ENCODE measurements at regions not wholly inside any gene's neighbourhood (a gene's known extent, or its start where the extent isn't known, plus 50 kb on each side); places are given as distances from the start of the nearest gene placed in this dataset.

GRCh38 chr6:165206798-165207197 is 102.6 kb downstream of the C6orf118 start:
- Mint-ChIP-seq H3K27ac (ENCODE audit: unreplicated experiment) (no peak overlapping the region), H3K4me3 (ENCODE audit: low read depth, unreplicated experiment) (no peak overlapping the region), H3K27me3 (ENCODE audit: unreplicated experiment) (no peaks in the 10 kb centered on the region), H3K4me1 (ENCODE audit: low read depth, unreplicated experiment) (no peaks in the 10 kb centered on the region), H3K36me3 (ENCODE audit: insufficient read depth, unreplicated experiment) (no peaks in the 10 kb centered on the region), H3K9me3 (ENCODE audit: low read depth, unreplicated experiment) (no peaks in the 10 kb centered on the region)
- TF ChIP-seq CTCF (IDR thresholded peaks at IDR 0.05; ENCODE audit: unreplicated experiment): no peak
- CTCF ChIA-PET: no interaction called here
- BruUV-seq (replicated peaks): no TSS peak
- intact Hi-C loops (cut with micrococcal nuclease; ENCODE audit: unreplicated experiment): no loop called here
- DNase-seq: no peak

- no TSS peak for BruUV-seq (replicated peaks)
- Mint-ChIP-seq H3K4me1 (ENCODE audit: low read depth, unreplicated experiment) (no peaks in the 10 kb centered on the region), H3K4me3 (ENCODE audit: low read depth, unreplicated experiment) (no peak overlapping the region), H3K27me3 (ENCODE audit: unreplicated experiment) (no peaks in the 10 kb centered on the region), H3K36me3 (ENCODE audit: insufficient read depth, unreplicated experiment) (no peaks in the 10 kb centered on the region), H3K9me3 (ENCODE audit: low read depth, unreplicated experiment) (no peaks in the 10 kb centered on the region), H3K27ac (ENCODE audit: unreplicated experiment) (no peak overlapping the region)
- CTCF ChIA-PET: interaction anchor here (0.7 kb wide), 1 partner anchor 61 kb away, joined by 4 read pairs; no protein-coding TSS in a partner anchor
- DNase-seq: no peak
- intact Hi-C loops (cut with micrococcal nuclease; ENCODE audit: unreplicated experiment): no loop called here
- TF ChIP-seq CTCF (IDR thresholded peaks at IDR 0.05; ENCODE audit: unreplicated experiment): no peak
These were observed 103.8 kb downstream of the C6orf118 start for GRCh38 chr6:165205632-165206031.

GRCh38 chr6:165204807-165205545 is 104.4 kb downstream of the C6orf118 start:
- intact Hi-C loops (cut with micrococcal nuclease; ENCODE audit: unreplicated experiment): no loop called here
- CTCF ChIA-PET: no interaction called here
- Mint-ChIP-seq H3K36me3 (ENCODE audit: insufficient read depth, unreplicated experiment) (no peaks in the 10 kb centered on the region), H3K27ac (ENCODE audit: unreplicated experiment) (no peak overlapping the region), H3K9me3 (ENCODE audit: low read depth, unreplicated experiment) (no peaks in the 10 kb centered on the region), H3K4me1 (ENCODE audit: low read depth, unreplicated experiment) (no peaks in the 10 kb centered on the region), H3K27me3 (ENCODE audit: unreplicated experiment) (no peaks in the 10 kb centered on the region), H3K4me3 (ENCODE audit: low read depth, unreplicated experiment) (no peak overlapping the region)
- TF ChIP-seq CTCF (IDR thresholded peaks at IDR 0.05; ENCODE audit: unreplicated experiment): no peak
- BruUV-seq (replicated peaks): no TSS peak
- DNase-seq: no peak

GRCh38 chr6:165200178-165200577 is 109.2 kb downstream of the C6orf118 start:
- intact Hi-C loops (cut with micrococcal nuclease; ENCODE audit: unreplicated experiment): no loop called here
- no peak for DNase-seq
- TF ChIP-seq CTCF (IDR thresholded peaks at IDR 0.05; ENCODE audit: unreplicated experiment): no peak
- CTCF ChIA-PET: no interaction called here
- H3K4me1 Mint-ChIP-seq (ENCODE audit: low read depth, unreplicated experiment): no peaks in the 10 kb centered on the region
- no peaks in the 10 kb centered on the region for H3K27me3 Mint-ChIP-seq (ENCODE audit: unreplicated experiment)
- BruUV-seq (replicated peaks): no TSS peak
- no peak overlapping the region for H3K4me3 Mint-ChIP-seq (ENCODE audit: low read depth, unreplicated experiment)
- H3K9me3 Mint-ChIP-seq (ENCODE audit: low read depth, unreplicated experiment): no peaks in the 10 kb centered on the region
- no peak overlapping the region for H3K27ac Mint-ChIP-seq (ENCODE audit: unreplicated experiment)
- H3K36me3 Mint-ChIP-seq (ENCODE audit: insufficient read depth, unreplicated experiment): no peaks in the 10 kb centered on the region
